MM.1S (cell line): ENCODE measurements at regions not wholly inside any gene's neighbourhood (a gene's known extent, or its start where the extent isn't known, plus 50 kb on each side); places are given as distances from the start of the nearest gene placed in this dataset.

Source experiments
- DNase-seq: peaks from one replicate; pipeline ENCODE4 v3.0.0-alpha.2; 2015
- H2AFZ ChIP-seq: fragments of 300-600 bp; sonication (generic); 2 replicates; pipeline ENCODE4 v1.6.0; 2016; ENCODE audit warnings: antibody characterized with exemption, low read length
- H3F3A ChIP-seq: fragments of 300-600 bp; sonication (generic); 2 replicates; pipeline ENCODE4 v1.6.1; 2016; ENCODE audit warnings: mild to moderate bottlenecking, antibody characterized with exemption, low read length, moderate library complexity, mixed read lengths; ENCODE audit not compliant: insufficient read depth
- H3K27ac ChIP-seq: fragments of 300-600 bp; sonication (generic); 2 replicates; pipeline ENCODE4 v1.5.1; 2016; ENCODE audit warnings: mild to moderate bottlenecking, low read length
- H3K27me3 ChIP-seq: fragments of 300-600 bp; sonication (generic); replicated peaks from 2 replicates; pipeline ENCODE4 v1.6.0; 2016; ENCODE audit warnings: low read length; ENCODE audit not compliant: insufficient read depth
- H3K36me3 ChIP-seq: fragments of 300-600 bp; sonication (generic); replicated peaks from 2 replicates; pipeline ENCODE4 v1.6.1; 2016; ENCODE audit warnings: mild to moderate bottlenecking, low read length, mixed read lengths; ENCODE audit not compliant: insufficient read depth
- H3K4me1 ChIP-seq: fragments of 300-600 bp; sonication (generic); 2 replicates; pipeline ENCODE4 v1.6.1; 2016; ENCODE audit warnings: low read length, mixed read lengths
- H3K4me2 ChIP-seq: fragments of 300-600 bp; sonication (generic); 2 replicates; pipeline ENCODE4 v1.6.0; 2016; ENCODE audit warnings: low read depth, low read length
- H3K4me3 ChIP-seq: fragments of 300-600 bp; sonication (generic); 2 replicates; pipeline ENCODE4 v1.5.1; 2016; ENCODE audit warnings: low read length, mixed read lengths
- H3K79me2 ChIP-seq: fragments of 300-600 bp; sonication (generic); 2 replicates; pipeline ENCODE4 v1.6.1; 2016; ENCODE audit warnings: mixed run types, low read length, mixed read lengths
- H3K9ac ChIP-seq: fragments of 300-600 bp; sonication (generic); 2 replicates; pipeline ENCODE4 v1.6.1; 2016; ENCODE audit warnings: low read length, mixed read lengths
- H3K9me2 ChIP-seq: fragments of 300-600 bp; sonication (generic); replicated peaks from 2 replicates; pipeline ENCODE4 v1.6.1; 2016; ENCODE audit warnings: mild to moderate bottlenecking, low read length, mixed read lengths; ENCODE audit not compliant: insufficient read depth
- H3K9me3 ChIP-seq: fragments of 300-600 bp; sonication (generic); replicated peaks from 2 replicates; pipeline ENCODE4 v1.6.1; 2016; ENCODE audit warnings: mild to moderate bottlenecking, low read length, mixed read lengths; ENCODE audit not compliant: insufficient read depth
- H4K20me1 ChIP-seq: fragments of 300-600 bp; sonication (generic); 2 replicates; pipeline ENCODE4 v1.6.1; 2016; ENCODE audit warnings: mild to moderate bottlenecking, low read length, moderate library complexity, mixed read lengths; ENCODE audit not compliant: insufficient read depth
- EZH2 ChIP-seq: fragments of 300-600 bp; sonication (generic); optimal IDR thresholded peaks from 2 replicates; pipeline ENCODE3; 2017; ENCODE audit warnings: low read depth, mild to moderate bottlenecking, antibody characterized with exemption, low read length, mixed read lengths
- EZH2phosphoT487 ChIP-seq: fragments of 300-600 bp; sonication (generic); IDR thresholded peaks from 2 replicates; pipeline ENCODE4 v1.6.1; 2018; ENCODE audit warnings: antibody characterized with exemption, low read length
- TF ChIP-seq, protein P1 (sequence below): fragments of 300-600 bp; sonication (generic); IDR thresholded peaks from 2 replicates; pipeline ENCODE4 v1.5.1; 2016; ENCODE audit warnings: antibody characterized with exemption, low read length, mixed read lengths

DNA sequence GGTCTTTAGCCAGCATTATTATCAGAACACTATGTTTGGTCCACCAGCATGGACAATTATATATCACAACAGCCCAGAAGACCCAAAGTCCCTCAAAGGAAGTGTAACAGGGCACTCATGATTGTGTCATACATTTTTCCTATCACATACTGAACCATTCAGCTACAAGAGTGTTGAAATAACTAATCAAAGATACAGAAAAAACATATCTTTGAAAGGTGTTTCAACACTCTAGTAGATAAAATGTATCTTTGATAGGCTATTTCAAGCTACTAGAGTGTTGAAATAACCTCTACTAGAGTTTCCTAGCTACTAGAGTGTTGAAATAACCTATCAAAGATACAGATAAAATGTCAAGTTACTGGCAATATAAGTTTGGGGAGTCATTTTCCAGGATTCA, 545.0 kb downstream of the PRR16 start:
- no peaks in the 10 kb centered on the region for H3K36me3 ChIP-seq
- H3K4me2 ChIP-seq, result no peak overlapping the region
- no peaks in the 10 kb centered on the region for H3K4me1 ChIP-seq
- no peaks in the 10 kb centered on the region for H3F3A ChIP-seq
- H3K9me3 ChIP-seq, result no peaks in the 10 kb centered on the region
- DNase-seq, result no peak
- no peak overlapping the region for H3K9ac ChIP-seq
- H3K79me2 ChIP-seq, result no peaks in the 10 kb centered on the region
- no peaks in the 10 kb centered on the region for H3K9me2 ChIP-seq
- TF ChIP-seq, protein P1, sequence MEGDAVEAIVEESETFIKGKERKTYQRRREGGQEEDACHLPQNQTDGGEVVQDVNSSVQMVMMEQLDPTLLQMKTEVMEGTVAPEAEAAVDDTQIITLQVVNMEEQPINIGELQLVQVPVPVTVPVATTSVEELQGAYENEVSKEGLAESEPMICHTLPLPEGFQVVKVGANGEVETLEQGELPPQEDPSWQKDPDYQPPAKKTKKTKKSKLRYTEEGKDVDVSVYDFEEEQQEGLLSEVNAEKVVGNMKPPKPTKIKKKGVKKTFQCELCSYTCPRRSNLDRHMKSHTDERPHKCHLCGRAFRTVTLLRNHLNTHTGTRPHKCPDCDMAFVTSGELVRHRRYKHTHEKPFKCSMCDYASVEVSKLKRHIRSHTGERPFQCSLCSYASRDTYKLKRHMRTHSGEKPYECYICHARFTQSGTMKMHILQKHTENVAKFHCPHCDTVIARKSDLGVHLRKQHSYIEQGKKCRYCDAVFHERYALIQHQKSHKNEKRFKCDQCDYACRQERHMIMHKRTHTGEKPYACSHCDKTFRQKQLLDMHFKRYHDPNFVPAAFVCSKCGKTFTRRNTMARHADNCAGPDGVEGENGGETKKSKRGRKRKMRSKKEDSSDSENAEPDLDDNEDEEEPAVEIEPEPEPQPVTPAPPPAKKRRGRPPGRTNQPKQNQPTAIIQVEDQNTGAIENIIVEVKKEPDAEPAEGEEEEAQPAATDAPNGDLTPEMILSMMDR, result no peak
- TF ChIP-seq EZH2phosphoT487 (no peak), EZH2 (no peak)
- H4K20me1 ChIP-seq, result no peaks in the 10 kb centered on the region
- H3K27me3 ChIP-seq, result no peaks in the 10 kb centered on the region
- no peak overlapping the region for H3K4me3 ChIP-seq
- no peak overlapping the region for H2AFZ ChIP-seq
- no peak overlapping the region for H3K27ac ChIP-seq

DNA sequence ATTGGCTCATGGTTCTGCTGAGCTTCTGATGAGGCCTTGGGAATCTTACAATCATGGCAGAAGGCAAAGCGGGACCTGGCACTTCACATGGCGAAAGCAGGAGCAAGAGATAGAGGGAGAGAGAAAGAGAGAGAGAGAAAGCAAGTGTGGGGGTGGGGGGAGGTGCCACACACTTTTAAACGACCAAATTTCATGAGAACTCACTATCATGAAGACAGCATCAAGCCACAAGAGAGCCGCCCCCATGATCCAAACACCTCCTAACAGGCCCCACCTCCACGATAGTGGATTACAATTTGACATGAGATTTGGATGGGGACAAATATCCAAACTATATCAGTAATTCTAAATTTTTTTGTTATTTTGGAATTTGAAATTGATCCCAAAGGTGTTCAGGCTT, 553.9 kb downstream of the PRR16 start:
- no peak for TF ChIP-seq EZH2phosphoT487
- TF ChIP-seq, protein P1, result no peak
- no peak for TF ChIP-seq EZH2
- Histone ChIP-seq H3K4me2 (no peak overlapping the region), H2AFZ (no peak overlapping the region), H3F3A (no peaks in the 10 kb centered on the region), H4K20me1 (no peaks in the 10 kb centered on the region), H3K9ac (no peak overlapping the region), H3K36me3 (no peaks in the 10 kb centered on the region), H3K9me2 (no peaks in the 10 kb centered on the region), H3K9me3 (no peaks in the 10 kb centered on the region), H3K79me2 (no peaks in the 10 kb centered on the region), H3K27me3 (no peaks in the 10 kb centered on the region), H3K27ac (no peak overlapping the region), H3K4me1 (no peaks in the 10 kb centered on the region), H3K4me3 (no peak overlapping the region)
- DNase-seq, result no peak

DNA sequence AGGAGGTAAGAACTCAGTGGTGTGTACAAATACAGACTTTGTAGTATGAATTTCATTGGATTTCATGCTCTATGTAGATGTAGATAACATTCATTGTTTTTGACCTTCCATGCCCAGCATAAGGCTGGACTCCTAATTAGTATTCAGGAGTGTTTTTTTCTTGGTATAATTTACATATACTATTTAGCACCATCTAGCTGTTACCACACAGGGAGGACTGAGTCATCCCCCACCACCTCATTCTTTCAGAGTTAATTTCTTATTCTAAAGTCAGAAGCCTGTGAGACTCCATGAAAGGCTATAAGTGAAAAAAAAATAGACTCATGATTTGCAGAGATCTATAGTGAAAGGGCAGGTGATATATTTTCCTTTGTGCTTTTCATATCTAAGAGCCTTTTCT, 555.0 kb downstream of the PRR16 start:
- Histone ChIP-seq H3K79me2 (no peaks in the 10 kb centered on the region), H3F3A (no peaks in the 10 kb centered on the region), H3K9me2 (no peaks in the 10 kb centered on the region), H3K27me3 (no peaks in the 10 kb centered on the region), H3K9ac (no peak overlapping the region), H3K4me2 (no peak overlapping the region), H3K9me3 (no peaks in the 10 kb centered on the region), H3K27ac (no peak overlapping the region), H3K4me3 (no peak overlapping the region), H4K20me1 (no peaks in the 10 kb centered on the region), H3K4me1 (no peaks in the 10 kb centered on the region), H2AFZ (no peak overlapping the region), H3K36me3 (no peaks in the 10 kb centered on the region)
- no peak for DNase-seq
- TF ChIP-seq EZH2 (no peak), EZH2phosphoT487 (no peak)
- TF ChIP-seq, protein P1, result no peak
